Mesendoderm (in vitro differentiated cells): ENCODE measurements at regions not wholly inside any gene's neighbourhood (a gene's known extent, or its start where the extent isn't known, plus 50 kb on each side); places are given as distances from the start of the nearest gene placed in this dataset.

Source experiments
- DNase-seq: peaks from one replicate; pipeline ENCODE4 v3.0.0; 2013
- H2AK5ac ChIP-seq: 2 replicates; pipeline ENCODE4 v1.6.1; 2013; ENCODE audit warnings: low read length, inconsistent platforms
- H2BK120ac ChIP-seq: 2 replicates; pipeline ENCODE4 v1.6.1; 2013; ENCODE audit warnings: low read depth, mild to moderate bottlenecking, low read length, moderate library complexity, mixed read lengths
- H2BK15ac ChIP-seq: replicated peaks from 2 replicates; pipeline ENCODE4 v1.6.1; 2013; ENCODE audit warnings: low read depth, mild to moderate bottlenecking, moderate library complexity
- H2BK5ac ChIP-seq: 2 replicates; pipeline ENCODE4 v1.6.1; 2013; ENCODE audit warnings: low read length, inconsistent platforms
- H3K18ac ChIP-seq: 2 replicates; pipeline ENCODE4 v1.6.1; 2013; ENCODE audit warnings: mild to moderate bottlenecking, low read length, mixed read lengths
- H3K23ac ChIP-seq: one replicate; pipeline ENCODE4 v1.6.1; 2013; ENCODE audit warnings: low read length
- H3K27ac ChIP-seq: 2 replicates; pipeline ENCODE4 v1.5.1; 2013; ENCODE audit warnings: low read depth, mild to moderate bottlenecking, inconsistent platforms, low read length, moderate library complexity
- H3K27me3 ChIP-seq: 2 replicates; pipeline ENCODE4 v1.6.1; 2013; ENCODE audit warnings: low read length, control low read depth, mild to moderate bottlenecking, inconsistent platforms; ENCODE audit not compliant: insufficient read depth, poor library complexity
- H3K36me3 ChIP-seq: 2 replicates; pipeline ENCODE4 v1.6.1; 2013; ENCODE audit warnings: low read length, inconsistent platforms; ENCODE audit not compliant: control insufficient read depth, insufficient read depth
- H3K4ac ChIP-seq: one replicate; pipeline ENCODE4 v1.6.1; 2013; ENCODE audit warnings: low read depth, mild to moderate bottlenecking, low read length, moderate library complexity
- H3K4me1 ChIP-seq: 2 replicates; pipeline ENCODE4 v1.6.1; 2013; ENCODE audit warnings: low read depth, low read length, inconsistent platforms; ENCODE audit not compliant: control insufficient read depth
- H3K4me2 ChIP-seq: 2 replicates; pipeline ENCODE4 v1.6.1; 2013; ENCODE audit warnings: low read length
- H3K4me3 ChIP-seq: 2 replicates; pipeline ENCODE4 v1.5.1; 2013; ENCODE audit warnings: mild to moderate bottlenecking, low read length
- H3K56ac ChIP-seq: one replicate; pipeline ENCODE4 v1.6.1; 2013; ENCODE audit warnings: low read length
- H3K79me1 ChIP-seq: 2 replicates; pipeline ENCODE4 v1.6.1; 2013; ENCODE audit warnings: low read length, inconsistent platforms
- H3K79me2 ChIP-seq: 2 replicates; pipeline ENCODE4 v1.6.1; 2013; ENCODE audit warnings: mild to moderate bottlenecking, low read length; ENCODE audit not compliant: control insufficient read depth, insufficient read depth
- H3K9ac ChIP-seq: 2 replicates; pipeline ENCODE4 v1.6.1; 2013; ENCODE audit warnings: low read length, inconsistent platforms
- H4K5ac ChIP-seq: one replicate; pipeline ENCODE4 v1.6.1; 2013; ENCODE audit warnings: low read length
- H4K8ac ChIP-seq: one replicate; pipeline ENCODE4 v1.6.1; 2013; ENCODE audit warnings: low read depth, mild to moderate bottlenecking, control low read depth, low read length, moderate library complexity
- WGBS: extraction: QIAGEN DNeasy Blood & Tissue Kit; methylation state at CpG from one replicate; pipeline ENCODE4 v1.1.7; 2013; ENCODE audit warnings: low lambda C conversion rate, missing lambda C conversion rate; ENCODE audit not compliant: insufficient coverage; ENCODE audit errors: extremely low coverage; 5-methylcytosine and 5-hydroxymethylcytosine counted together

DNA sequence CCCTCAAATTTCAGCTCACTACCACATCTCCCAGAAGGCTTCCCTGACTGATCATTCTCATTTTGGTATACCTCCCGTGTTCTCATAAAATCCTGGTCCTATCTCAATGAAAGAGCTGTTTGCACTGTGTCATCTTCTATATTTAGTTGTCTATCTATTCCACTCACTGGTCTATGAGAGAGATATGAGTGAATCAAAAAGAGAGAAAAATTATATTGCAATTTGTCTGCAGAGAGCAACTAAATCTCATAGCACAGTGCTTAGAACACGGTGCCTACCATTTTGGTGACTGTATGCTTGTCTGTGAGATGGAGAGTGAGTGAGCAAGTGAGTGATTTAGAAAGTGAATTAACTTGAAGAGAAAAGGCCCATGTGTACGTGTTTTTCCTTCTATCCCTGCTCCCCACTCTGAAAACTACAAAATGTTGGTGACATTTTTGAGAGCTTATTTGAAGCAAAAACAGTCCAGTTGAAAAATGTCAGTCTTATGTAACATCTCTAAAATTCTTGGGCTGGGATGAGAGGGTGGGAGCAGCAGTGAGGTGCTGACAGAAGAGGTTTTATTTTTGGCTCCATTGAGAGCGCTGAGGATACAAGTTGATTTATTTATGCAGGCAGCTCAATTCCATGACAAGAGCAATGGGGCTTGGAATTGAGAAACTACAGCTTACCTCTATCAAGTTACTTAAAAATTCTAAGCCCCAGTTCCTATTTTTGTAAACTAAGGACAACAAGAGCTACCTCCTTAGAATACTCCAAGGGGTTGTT is 373.5 kb upstream of the CHST9 start:
- H3K79me1 ChIP-seq, result no peaks in the 10 kb centered on the region
- no peak overlapping the region for H2BK15ac ChIP-seq
- H3K4ac ChIP-seq, result no peak overlapping the region
- H3K4me1 ChIP-seq, result peaks cover 6% of the 10 kb centered on the region
- no peak overlapping the region for H4K8ac ChIP-seq
- no peak overlapping the region for H3K9ac ChIP-seq
- no peak overlapping the region for H3K27ac ChIP-seq
- no peak overlapping the region for H2AK5ac ChIP-seq
- no peak overlapping the region for H3K4me2 ChIP-seq
- H3K4me3 ChIP-seq, result no peak overlapping the region
- H3K36me3 ChIP-seq, result no peaks in the 10 kb centered on the region
- WGBS, result no CpG with 5 or more reads among the region's 4 CpGs
- no peaks in the 10 kb centered on the region for H3K79me2 ChIP-seq
- no peaks in the 10 kb centered on the region for H3K27me3 ChIP-seq
- H2BK5ac ChIP-seq, result no peak overlapping the region
- H3K23ac ChIP-seq, result no peak overlapping the region
- no peak overlapping the region for H4K5ac ChIP-seq
- H2BK120ac ChIP-seq, result no peak overlapping the region
- no peak overlapping the region for H3K18ac ChIP-seq
- no peak overlapping the region for H3K56ac ChIP-seq
- DNase-seq, result no peak

DNA sequence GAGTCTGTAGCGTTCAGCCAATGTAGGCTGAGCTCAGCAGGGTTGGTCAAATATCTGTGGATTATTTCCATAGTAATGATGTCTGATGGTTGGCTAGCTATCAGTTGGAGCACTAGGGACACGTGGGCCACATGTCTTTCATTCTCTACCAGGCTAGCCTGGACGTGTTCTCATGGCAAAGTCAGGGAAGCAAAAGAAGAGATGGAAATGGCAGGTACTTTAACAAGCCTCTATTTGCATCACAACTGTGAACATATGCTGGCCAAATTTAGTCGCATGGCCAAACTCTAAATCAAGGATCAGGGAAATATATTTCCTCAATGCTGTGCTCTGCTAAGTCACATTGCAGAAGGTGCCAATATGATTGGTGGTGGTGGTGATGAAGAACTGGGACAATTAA is 371.6 kb upstream of the CHST9 start:
- Histone ChIP-seq H3K23ac (no peak overlapping the region), H3K79me2 (no peaks in the 10 kb centered on the region), H3K18ac (no peak overlapping the region), H3K27me3 (no peaks in the 10 kb centered on the region), H3K4me1 (no peaks in the 10 kb centered on the region), H3K36me3 (no peaks in the 10 kb centered on the region), H4K5ac (no peak overlapping the region), H2BK15ac (no peak overlapping the region), H3K79me1 (no peaks in the 10 kb centered on the region), H3K4me2 (no peak overlapping the region), H2BK5ac (no peak overlapping the region), H3K56ac (no peak overlapping the region), H3K4ac (no peak overlapping the region), H2BK120ac (no peak overlapping the region), H4K8ac (no peak overlapping the region), H2AK5ac (no peak overlapping the region), H3K9ac (no peak overlapping the region), H3K4me3 (no peak overlapping the region), H3K27ac (no peak overlapping the region)
- no peak for DNase-seq
- no CpG with 5 or more reads among the region's 4 CpGs for WGBS

- H3K56ac ChIP-seq, result no peak overlapping the region
- no peak overlapping the region for H2BK120ac ChIP-seq
- no peak overlapping the region for H3K4ac ChIP-seq
- no peaks in the 10 kb centered on the region for H3K79me1 ChIP-seq
- H4K5ac ChIP-seq, result no peak overlapping the region
- H3K4me3 ChIP-seq, result no peak overlapping the region
- H3K27ac ChIP-seq, result no peak overlapping the region
- no peak overlapping the region for H3K18ac ChIP-seq
- no peaks in the 10 kb centered on the region for H3K36me3 ChIP-seq
- no peaks in the 10 kb centered on the region for H3K27me3 ChIP-seq
- H3K79me2 ChIP-seq, result no peaks in the 10 kb centered on the region
- DNase-seq, result peak; percentile 20
- WGBS, result no CpG with 5 or more reads among the region's 6 CpGs
- no peak overlapping the region for H2BK15ac ChIP-seq
- no peak overlapping the region for H3K23ac ChIP-seq
- no peak overlapping the region for H2AK5ac ChIP-seq
- no peak overlapping the region for H4K8ac ChIP-seq
- no peak overlapping the region for H2BK5ac ChIP-seq
- H3K9ac ChIP-seq, result no peak overlapping the region
- no peaks in the 10 kb centered on the region for H3K4me1 ChIP-seq
- no peak overlapping the region for H3K4me2 ChIP-seq
Measured at GRCh38 chr18:27549335-27550039, 364.4 kb upstream of the CHST9 start.

- Histone ChIP-seq H3K56ac (no peak overlapping the region), H3K23ac (no peak overlapping the region), H3K4me1 (no peaks in the 10 kb centered on the region), H2AK5ac (no peak overlapping the region), H3K79me2 (no peaks in the 10 kb centered on the region), H3K4me2 (no peak overlapping the region), H3K27me3 (no peaks in the 10 kb centered on the region), H3K4me3 (no peak overlapping the region), H3K36me3 (no peaks in the 10 kb centered on the region), H3K79me1 (no peaks in the 10 kb centered on the region), H3K4ac (no peak overlapping the region), H3K18ac (no peak overlapping the region), H2BK15ac (no peak overlapping the region), H2BK120ac (no peak overlapping the region), H3K9ac (no peak overlapping the region), H4K8ac (no peak overlapping the region), H4K5ac (no peak overlapping the region), H2BK5ac (no peak overlapping the region), H3K27ac (no peak overlapping the region)
- no peak for DNase-seq
- WGBS, result no CpG with 5 or more reads among the region's 3 CpGs
Measured at GRCh38 chr18:27546991-27547390, 361.9 kb upstream of the CHST9 start.

DNA sequence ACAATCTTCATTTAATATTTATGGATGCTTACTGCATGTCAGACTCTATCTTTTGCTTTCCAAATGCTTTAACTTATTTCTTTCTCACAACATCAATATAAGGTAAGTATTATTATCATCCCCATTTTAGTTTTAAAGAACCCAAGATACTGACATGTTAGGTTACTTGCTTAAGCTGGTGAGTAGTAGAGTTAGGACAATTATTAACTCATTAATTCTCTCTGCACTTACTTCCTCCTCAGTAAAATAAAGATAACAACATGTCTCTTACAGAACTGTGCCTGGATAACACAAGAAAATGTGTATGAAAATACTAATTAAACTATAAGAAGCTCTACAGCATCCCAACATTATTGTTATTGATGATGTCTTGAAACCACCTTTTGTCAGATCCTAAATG is 359.1 kb upstream of the CHST9 start:
- no peak overlapping the region for H2BK15ac ChIP-seq
- no peaks in the 10 kb centered on the region for H3K4me1 ChIP-seq
- H3K4me3 ChIP-seq, result no peak overlapping the region
- no peaks in the 10 kb centered on the region for H3K79me2 ChIP-seq
- H3K18ac ChIP-seq, result no peak overlapping the region
- H3K27me3 ChIP-seq, result no peaks in the 10 kb centered on the region
- H3K36me3 ChIP-seq, result no peaks in the 10 kb centered on the region
- H2BK5ac ChIP-seq, result no peak overlapping the region
- no peak for DNase-seq
- H3K79me1 ChIP-seq, result no peaks in the 10 kb centered on the region
- no peak overlapping the region for H3K9ac ChIP-seq
- H4K8ac ChIP-seq, result no peak overlapping the region
- H3K4ac ChIP-seq, result no peak overlapping the region
- H3K56ac ChIP-seq, result no peak overlapping the region
- H2AK5ac ChIP-seq, result no peak overlapping the region
- no peak overlapping the region for H2BK120ac ChIP-seq
- no peak overlapping the region for H3K27ac ChIP-seq
- no peak overlapping the region for H3K4me2 ChIP-seq
- no peak overlapping the region for H3K23ac ChIP-seq
- no peak overlapping the region for H4K5ac ChIP-seq
